ENCODE measurements at regions not wholly inside any gene's neighbourhood (a gene's known extent, or its start where the extent isn't known, plus 50 kb on each side); places are given as distances from the start of the nearest gene placed in this dataset.
"Not testable (repeated sequence)": the region's sequence is repeated elsewhere in the genome, so short reads cannot be mapped to it uniquely, and the experiment has no call there.

DNA sequence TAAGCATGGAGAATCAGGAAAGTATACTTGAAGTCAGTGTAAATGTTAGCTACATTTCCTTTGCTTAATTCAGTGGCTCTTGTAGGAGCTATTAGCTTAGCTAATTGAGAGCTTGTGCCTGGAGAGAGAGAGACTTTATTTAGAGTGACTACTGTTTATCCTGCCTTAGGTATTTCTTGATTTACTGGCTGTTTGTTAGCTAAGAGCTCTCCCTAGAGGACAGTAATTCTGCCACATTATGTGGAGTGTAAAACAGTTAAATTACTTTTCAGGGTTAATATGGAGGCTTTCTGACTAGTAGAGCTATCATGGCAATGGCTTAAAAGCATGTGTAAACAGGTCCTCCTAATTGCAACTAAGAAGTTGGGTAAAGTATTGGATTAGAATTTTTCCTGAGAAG lies 306.5 kb upstream of the TECRL start:
- DNase-seq = no peak

DNA sequence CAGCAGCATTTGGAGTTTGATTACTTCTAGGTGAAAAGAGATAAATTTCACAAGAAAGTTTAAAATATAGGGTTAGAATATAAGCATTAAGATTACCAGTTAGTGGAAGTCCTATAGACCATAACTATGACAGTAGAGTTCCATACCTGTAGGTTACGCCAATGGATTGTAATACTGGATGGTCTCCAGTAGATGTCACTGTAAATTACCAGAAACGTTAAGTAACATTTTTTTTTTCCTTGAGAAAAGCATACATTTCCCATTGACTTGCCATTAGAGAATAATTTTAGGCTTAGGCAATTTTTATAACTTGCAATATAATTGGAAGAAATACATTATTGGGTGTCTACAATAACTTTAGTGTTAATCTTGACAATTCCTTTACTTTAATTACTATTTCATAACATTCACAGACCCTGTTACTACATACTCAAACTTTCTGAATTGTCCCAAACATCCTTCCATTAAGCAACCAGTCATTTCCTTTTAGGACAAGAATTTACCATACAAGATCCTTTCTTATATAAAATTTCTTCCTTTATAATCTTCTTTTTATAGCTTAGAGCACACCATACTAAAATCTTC lies 304.1 kb upstream of the TECRL start:
- peak; percentile 23 for DNase-seq

DNA sequence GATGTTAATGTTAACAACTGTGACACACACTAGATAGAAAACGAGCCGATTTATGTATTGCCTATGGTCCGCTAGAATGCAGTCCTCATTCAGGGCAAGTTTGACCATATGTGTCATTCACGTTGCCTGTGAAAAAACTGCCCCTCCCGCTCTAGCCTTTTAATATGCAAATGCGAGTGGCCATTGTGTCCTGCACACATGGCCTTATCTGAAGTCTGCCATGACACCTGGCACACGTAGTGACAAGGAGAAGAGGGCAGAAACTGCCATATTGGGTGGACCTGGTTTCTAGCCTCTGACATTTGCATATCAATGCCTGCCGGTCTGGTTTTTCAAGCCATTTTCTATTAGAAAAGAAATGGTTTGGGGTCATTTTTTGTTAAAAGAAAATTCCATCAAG lies 303.3 kb upstream of the TECRL start:
- no peak for DNase-seq

DNA sequence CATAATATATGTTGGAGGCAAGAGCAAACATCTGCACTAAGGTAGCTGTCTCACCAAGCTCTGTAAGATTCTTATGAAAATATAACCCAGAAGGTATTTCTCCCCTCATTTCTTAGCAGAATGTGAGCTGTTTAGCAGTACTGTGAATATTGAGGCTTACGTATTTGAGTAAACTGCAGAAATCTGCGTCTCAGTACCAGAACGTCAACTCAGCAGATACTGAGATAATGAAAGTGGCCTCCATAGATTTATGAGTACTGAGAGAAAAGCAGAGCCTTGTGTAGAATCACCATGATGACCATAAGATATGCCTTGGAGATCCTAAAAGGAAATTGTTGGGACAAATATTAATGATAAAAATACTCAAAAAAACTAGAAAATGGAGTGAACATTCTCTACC lies 296.7 kb upstream of the TECRL start:
- no peak for DNase-seq

DNA sequence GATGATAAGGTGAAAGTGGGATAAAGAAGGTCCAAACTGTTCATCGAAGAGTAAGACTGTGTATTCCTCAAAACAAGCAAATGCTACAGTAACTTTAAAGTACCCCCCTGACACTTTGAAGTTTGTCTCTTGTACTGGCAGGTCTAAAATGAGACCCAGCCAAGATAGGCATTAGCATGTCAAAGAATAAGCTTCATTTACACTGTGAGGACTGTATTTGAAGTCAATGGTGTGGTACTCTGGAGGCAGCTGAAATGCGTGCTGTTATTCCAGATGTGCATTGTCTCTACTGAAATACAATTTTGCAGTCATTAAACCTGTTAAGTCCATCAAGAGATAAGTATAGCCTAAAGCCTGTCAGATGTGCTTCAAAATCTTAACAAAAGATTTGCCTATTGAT lies 288.9 kb upstream of the TECRL start:
- no peak for DNase-seq

DNA sequence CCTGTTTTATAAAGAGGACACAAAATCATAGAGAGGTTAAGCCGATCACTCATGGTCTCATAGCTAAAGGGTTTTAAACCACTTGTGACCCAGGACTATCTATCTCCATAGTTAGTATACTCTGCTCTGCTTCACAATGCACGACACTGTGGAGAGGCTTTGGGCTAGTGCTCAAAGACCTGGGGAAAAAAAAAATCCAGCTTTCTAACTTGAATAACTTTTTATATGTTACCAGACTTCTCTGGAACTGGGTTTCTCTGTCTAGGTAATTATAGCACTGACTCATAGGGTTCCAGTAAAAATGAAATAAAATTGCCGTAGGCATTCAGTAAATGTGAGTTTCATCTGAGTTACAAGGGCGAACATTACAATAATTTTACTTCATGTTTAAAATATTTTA lies 273.7 kb upstream of the TECRL start:
- no peak for DNase-seq

DNA sequence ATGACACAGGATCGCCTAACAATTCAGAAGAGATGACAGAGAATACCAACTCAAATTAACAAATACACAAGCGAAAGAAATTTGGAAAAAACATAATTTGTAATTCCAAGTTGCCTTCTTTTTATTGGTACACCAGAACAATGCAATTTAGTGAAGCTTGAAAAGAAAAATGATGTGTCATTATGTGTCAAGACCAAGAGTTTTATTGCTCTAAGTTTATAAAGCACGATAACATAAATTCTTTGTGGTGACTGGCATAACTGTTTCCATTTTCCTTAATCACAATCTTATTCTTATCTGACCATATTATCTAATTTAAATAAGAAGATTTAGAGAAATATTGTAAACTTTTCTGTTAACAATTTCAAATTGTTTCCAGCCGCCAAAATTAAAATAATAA lies 273.2 kb upstream of the TECRL start:
- no peak for DNase-seq

DNA sequence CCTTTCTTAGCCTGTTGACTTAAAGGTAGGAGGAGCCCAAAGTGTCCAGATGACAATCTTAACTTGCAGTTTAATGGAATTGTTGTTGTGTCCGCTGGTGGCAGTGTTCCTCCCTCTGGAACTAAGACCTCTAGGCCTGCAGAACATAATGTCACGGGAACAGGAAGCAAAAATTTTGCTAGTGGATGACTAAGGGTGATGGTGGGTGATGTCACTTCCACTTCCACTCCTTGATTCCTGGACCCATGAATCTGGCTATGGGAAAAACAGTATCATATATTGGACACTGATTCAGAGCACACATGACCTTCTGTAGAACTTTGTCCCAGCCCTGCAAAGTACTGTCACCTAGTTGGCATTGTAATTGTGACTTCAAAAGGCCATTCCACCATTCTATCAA lies 263.9 kb upstream of the TECRL start:
- not testable (repeated sequence) for DNase-seq

DNA sequence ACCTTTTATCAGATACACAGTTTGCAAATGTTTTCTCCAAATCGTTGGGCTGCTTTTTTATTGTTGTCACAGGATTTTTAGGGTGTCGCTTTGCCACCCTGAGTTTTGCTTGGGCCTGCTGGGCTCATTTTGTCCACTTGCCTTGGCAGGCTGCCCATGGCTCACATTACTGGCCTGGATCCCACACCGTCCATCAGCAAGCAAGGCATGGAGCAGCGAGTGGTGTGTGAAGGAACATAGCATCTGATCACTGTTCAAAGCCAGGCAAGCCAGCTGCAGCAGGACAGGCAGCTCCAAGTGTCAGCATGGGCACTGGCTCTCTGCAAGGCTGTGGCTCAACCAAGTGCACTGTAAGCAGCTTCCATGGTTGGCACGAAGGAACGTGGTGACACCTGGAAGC lies 261.4 kb upstream of the TECRL start:
- DNase-seq = no peak

DNA sequence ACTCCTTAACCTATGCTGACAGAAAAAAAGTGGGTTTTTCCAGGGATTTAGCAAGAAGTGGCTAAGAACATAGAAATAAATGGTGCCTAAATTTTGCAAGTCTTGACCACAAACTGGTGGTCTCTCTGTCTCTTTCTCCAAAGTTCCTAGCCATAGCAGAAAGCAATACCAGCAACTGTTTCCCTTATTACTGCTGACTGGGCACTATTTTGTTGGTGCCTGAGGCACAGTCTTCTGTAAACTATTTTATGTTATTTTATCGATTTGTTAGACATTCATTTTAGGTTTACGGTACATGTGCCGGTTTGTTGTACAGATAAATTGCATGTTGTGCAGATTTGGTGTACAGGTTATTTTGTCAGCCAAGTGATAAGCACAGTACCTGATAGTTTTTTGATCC lies 234.6 kb upstream of the TECRL start:
- no peak for DNase-seq

DNA sequence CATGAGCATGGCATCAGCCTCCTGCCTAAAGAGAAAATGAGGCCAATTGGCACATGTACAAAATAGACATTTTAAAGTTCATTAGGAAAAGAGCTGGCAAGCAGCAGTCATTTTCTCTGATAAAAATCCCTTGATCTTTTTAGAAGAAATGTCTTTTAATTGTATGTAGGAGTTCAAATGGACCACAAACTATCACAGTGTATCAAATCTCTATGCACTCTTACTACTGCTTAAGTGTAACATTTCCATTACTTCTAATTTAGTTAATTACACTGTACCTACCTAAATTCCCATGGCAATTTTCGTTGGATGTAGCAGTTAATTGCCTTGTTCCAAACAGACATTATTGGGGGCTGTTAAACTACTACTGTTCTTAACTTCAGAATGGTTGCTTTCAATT lies 233.7 kb upstream of the TECRL start:
- no peak for DNase-seq

DNA sequence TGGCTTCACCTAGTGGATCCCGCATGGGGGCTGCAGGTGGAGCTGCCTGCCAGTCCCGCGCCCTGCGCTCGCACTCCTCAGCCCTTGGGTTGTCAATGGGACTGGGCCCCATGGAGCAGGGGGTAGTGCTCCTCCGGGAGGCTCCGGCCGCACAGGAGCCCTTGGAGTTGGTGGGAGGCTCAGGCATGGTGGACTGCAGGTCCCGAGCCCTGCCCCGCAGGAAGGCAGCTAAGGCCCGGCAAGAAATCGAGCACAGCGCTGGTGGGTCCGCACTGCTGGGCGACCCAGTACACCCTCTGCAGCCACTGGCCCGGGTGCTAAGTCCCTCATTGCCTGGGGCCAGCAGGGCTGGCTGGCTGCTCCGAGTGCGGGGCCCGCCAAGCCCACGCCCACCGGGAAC lies 231.2 kb upstream of the TECRL start:
- not testable (repeated sequence) for DNase-seq

DNA sequence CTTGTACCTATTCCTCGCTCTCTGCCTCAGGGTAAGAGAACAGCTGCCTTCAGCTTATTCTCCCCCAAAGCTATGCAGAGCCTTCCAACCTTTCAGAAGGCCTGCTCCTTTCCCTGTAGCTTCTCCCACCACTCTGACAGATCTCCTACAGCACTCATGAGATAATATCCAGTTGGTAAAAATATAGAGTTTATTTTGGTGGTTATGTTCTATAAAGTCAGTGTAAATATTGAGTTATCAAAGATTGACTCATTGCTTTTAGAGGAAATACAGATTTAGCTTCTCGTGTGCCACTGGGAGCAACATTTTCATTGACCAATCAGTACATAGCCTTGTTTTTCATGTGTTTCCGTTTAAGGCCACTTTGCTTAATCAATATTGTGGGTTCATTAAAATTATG lies 216.2 kb upstream of the TECRL start:
- DNase-seq = no peak

DNA sequence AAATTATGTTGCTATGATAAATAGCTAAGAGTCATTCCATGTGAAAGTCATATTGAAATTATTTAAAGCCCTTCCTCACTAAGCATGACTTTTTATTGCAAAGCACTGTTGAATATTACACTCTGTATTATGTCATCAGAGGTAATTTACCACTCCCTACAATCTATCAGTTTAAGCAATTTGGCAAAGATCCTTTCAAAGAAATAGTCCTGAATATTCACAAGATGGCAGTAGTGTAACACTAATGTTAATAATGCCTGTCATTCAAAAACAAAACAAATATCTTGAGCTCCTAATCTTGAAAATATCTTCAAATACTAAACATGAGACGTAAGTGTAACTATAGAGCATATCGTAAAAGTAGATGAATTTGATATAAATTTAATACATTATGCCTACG lies 208.6 kb upstream of the TECRL start:
- no peak for DNase-seq

DNA sequence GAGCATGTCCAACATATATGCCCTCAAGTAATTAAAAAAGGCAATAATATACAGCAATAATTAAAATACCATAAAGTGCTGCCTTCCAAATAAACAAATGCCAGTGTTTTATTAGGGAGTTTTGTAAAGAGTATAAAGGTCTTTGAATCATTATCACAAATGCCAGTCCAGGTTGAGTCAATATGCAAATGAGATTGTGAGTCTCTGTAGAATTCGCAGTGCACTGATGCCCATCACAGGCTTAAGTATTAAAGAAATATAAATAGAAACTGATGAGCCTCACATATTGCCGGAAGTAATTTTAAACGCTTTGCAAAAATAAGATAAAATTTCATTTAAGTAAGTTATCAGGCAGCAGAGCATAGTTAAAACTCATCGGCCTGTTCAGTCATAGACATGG lies 205.0 kb upstream of the TECRL start:
- DNase-seq = no peak

DNA sequence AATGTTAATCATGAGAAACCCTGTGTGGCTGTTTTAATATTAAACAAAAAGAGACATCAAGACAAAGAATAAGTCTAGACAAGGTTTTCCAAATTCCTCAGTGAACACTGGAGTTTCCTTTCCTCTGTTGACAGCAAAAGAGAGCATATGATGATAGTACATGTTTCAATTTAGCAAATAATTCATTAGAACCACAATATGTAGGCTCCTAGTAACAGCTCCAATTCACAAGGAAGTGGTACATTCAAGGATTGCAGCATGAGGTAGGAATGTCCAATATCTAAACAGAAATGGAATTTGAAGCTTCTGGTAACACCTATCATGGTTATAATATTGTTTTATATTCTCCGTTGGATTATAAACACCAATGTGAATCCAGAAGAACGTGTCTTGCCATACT lies 203.8 kb upstream of the TECRL start:
- DNase-seq = no peak

DNA sequence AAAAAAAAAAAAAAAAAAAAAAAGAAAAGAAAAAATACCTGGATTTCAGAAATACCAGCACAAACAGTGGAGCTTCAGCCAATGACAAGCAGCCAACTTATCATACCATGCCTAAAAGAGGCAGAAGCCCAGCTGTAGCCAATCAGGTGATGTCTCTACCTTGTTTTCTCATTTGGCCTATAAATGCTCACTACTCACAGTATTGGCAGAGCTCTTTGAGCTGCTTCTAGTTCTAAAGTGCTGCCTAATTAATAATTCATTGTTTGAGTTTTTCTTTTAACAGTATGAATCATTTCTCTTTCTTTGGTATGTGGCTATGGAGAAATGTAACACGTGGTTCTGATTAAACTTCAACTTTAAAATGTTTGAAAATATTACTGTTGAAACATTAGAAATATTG lies 188.8 kb upstream of the TECRL start:
- DNase-seq = no peak

DNA sequence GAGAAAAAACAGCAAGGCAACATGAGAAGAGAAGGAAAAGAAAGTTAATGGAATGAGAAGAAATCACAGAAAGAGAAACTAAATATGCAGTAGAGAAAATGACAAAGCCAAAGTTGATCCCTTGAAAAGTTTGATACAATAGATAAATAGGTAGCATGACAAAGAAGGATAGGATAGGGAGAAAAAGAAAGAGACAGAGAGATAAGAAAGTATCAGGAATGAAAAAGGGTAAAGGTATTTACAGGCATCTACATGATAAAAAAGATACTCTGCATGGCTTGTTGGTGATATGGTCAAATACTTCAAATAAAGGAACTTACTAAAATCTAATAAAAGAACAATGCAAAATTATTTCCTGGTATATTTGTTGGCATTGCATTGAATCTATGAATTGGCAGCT lies 185.5 kb upstream of the TECRL start:
- no peak for DNase-seq

DNA sequence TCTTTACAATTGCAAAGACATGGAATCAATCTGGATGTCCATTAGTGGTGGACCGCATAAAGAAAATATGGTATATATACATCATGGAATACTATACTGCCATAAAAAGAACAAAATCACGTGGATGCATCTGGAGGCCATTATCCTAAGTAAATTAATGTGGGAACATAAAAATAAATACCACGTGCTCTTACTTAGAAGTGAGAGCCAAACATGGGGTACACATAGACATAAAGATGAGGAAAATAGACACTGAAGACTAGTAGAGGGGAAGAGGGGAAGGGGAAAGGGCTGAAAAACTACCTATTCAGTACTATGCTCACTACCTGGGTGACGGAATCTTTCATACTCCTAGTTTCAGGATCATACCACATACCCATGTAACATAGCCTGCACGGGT lies 179.3 kb upstream of the TECRL start:
- no peak for DNase-seq

DNA sequence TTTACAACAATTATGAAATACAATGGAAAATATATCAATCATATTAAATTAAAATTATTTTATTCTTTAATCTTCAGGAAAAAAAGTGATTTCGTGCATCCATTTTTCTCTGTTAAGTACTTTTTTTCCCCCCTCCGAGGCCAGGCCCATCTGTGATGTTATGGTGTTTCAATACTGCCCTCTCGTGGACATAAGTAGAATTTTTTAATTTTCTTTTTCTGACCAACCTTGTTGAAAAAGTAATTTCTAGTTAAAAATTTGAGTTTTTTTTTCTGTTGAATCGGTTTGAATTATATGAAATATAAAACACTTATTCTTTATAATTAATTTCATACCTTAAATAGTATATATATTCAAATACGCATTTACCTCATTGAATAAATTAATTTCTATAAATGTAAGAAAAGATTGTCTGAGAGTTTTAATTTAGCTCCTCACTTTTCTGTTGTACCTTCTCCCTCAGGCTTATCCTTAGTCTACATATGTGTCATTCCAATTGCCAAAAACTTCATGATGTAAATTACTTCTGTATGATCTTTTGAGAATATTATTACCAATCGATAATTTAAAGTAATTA lies 175.8 kb upstream of the TECRL start:
- DNase-seq = peak; percentile 29

DNA sequence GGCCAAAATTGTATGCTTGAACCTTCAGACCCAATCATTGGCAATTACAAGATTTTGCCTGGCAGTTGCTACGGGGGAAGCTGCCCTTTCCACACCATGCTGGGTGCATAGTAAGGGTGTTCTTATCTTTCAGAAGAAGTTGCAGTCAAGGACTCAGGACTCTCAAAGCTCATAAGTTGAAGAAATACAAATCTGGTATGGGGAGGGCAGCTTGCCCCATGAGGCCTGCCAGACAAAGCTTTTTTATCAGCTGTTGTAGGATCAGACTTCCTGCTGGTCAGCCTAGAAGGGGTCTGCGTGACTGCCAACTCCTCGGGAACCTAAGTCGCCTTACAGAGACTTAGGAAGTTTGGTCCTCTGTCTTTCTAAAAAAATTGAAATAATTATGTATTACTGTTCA lies 174.9 kb upstream of the TECRL start:
- no peak for DNase-seq

DNA sequence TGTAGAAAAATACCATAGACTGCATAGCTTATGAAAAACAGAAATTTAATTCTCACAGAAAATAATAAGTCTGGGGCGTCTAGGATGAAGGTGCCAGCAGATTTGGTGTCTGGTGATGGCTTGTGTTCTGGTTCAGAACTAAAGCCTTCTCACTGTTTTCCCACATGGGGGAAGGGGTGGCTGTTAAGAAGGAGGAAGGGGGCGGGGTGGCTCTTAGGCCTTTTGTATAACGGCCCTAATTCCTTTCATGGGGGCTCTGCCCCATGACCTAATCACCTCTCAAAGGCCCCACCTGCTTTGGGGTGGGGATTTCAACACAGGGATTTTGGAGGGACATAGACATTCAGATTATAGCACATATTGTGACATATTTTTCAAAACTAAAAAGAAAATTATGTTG lies 173.2 kb upstream of the TECRL start:
- no peak for DNase-seq

DNA sequence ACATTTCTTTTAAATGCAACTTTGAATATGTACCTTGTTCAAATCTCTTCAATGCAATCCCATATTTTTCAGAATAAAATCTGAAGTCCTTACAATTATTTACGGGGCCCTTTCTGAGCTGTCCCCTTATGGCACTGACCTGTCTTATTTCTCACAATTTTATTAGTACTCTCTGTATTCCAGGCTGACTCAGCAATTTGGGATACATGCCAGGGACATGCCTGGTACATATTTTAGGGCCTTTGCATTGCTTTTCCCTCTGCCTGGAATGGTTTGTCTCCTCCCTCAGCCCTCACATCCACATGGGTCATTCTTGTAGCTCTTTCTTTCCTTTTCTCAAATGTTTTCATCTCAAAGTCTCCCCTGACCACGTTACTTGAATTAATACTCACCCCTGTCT lies 172.2 kb upstream of the TECRL start:
- peak; percentile 59 for DNase-seq

DNA sequence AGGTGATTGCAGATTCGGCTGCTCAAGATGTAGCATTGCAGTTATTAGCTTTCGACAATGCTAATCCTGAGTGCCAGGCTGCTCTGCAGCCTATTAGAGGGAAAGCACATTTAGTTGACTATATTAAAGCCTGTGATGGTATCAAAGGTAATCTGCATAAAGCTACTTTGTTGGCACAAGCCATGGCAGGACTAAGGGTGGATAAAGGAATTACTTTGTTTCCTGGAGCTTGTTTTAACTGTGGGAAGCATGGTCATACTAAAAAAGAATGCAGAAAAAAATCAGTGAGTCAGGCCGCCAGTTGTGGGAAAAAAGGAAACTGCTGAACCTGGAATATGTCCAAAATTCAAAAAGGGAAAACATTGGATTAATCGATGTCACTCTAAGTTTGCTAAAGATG lies 154.9 kb upstream of the TECRL start:
- DNase-seq = no peak

DNA sequence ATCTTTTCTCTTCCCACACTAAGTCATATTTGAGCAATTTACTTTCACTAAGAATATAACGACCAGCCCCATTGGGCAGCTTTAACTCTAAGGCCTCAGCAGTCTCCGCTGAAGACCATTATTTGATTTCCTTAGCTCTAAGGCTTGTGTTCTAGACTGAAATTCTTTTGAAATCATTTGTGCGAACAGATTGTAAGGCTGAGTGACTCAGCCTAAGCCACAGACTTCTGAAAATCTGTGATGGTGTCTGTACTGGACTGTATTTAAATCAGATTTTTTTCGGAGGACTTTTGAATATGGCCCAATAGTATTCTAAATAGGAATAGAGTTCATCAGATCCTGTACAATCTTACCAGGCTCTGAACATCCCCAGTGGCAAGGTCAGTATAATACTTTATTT lies 150.3 kb upstream of the TECRL start:
- no peak for DNase-seq

DNA sequence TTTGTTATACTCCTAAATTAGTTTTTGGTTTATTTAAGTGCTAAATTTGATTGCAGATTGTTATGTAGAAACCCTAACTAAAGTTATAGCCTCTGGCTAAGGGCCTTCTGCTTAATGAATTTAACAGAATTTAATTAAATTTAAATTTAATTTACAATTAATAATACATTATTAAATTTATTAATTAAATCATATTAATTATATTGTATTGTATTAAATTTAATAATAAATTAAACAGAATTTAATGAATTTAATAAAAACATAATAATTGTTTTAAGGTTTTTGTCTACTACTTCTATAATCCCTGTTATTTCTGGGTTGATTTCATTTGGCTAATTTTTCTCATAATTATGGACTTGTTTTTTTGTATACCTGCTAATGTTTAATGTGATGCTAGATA lies 141.9 kb upstream of the TECRL start:
- DNase-seq = no peak
